Type B pancreatic cell (in vitro differentiated cells): ENCODE measurements at regions not wholly inside any gene's neighbourhood (a gene's known extent, or its start where the extent isn't known, plus 50 kb on each side); places are given as distances from the start of the nearest gene placed in this dataset.

Source experiments
- DNase-seq: peaks from one replicate; pipeline ENCODE4 v3.0.0; 2021; ENCODE audit warnings: mixed read lengths; ENCODE audit not compliant: unreplicated experiment; ENCODE audit errors: extremely low spot score
- H3K27ac Mint-ChIP-seq: 2 replicates; pipeline ENCODE4 v1.8.0; 2021; ENCODE audit warnings: mild to moderate bottlenecking, mixed read lengths
- H3K27me3 Mint-ChIP-seq: 2 replicates; pipeline ENCODE4 v1.8.0; 2021; ENCODE audit warnings: mixed read lengths
- H3K36me3 Mint-ChIP-seq: 2 replicates; pipeline ENCODE4 v1.8.0; 2021; ENCODE audit warnings: mixed read lengths
- H3K4me1 Mint-ChIP-seq: one replicate; pipeline ENCODE4 v1.8.0; 2021; ENCODE audit warnings: mixed read lengths; ENCODE audit not compliant: unreplicated experiment
- H3K4me3 Mint-ChIP-seq: 2 replicates; pipeline ENCODE4 v1.8.0; 2021; ENCODE audit warnings: mild to moderate bottlenecking, mixed read lengths
- H3K9me3 Mint-ChIP-seq: 2 replicates; pipeline ENCODE4 v1.8.0; 2021; ENCODE audit warnings: mixed read lengths
- CTCF ChIP-seq: fragments of 200-600 bp; sonication (generic); conservative IDR thresholded peaks from 2 replicates; pipeline ENCODE4 v1.5.0; 2021; ENCODE audit warnings: antibody characterized with exemption, mild to moderate bottlenecking

- peaks cover 2% of the 10 kb centered on the region for H3K9me3 Mint-ChIP-seq
- peak; percentile 48 for DNase-seq
- H3K36me3 Mint-ChIP-seq: no peaks in the 10 kb centered on the region
- H3K27ac Mint-ChIP-seq: no peak overlapping the region
- H3K4me1 Mint-ChIP-seq: no peaks in the 10 kb centered on the region
- H3K27me3 Mint-ChIP-seq: peaks cover 8% of the 10 kb centered on the region
- H3K4me3 Mint-ChIP-seq: no peak overlapping the region
- no peak for TF ChIP-seq CTCF
These were observed 599.8 kb downstream of the AJAP1 start for GRCh38 chr1:5254131-5254725.

GRCh38 chr1:5253036-5253435, 598.6 kb downstream of the AJAP1 start:
- H3K9me3 Mint-ChIP-seq: no peaks in the 10 kb centered on the region
- H3K27me3 Mint-ChIP-seq: peaks cover 12% of the 10 kb centered on the region
- no peaks in the 10 kb centered on the region for H3K36me3 Mint-ChIP-seq
- no peaks in the 10 kb centered on the region for H3K4me1 Mint-ChIP-seq
- no peak for TF ChIP-seq CTCF
- H3K27ac Mint-ChIP-seq: no peak overlapping the region
- DNase-seq: peak; percentile 53
- no peak overlapping the region for H3K4me3 Mint-ChIP-seq

- H3K4me3 Mint-ChIP-seq: no peak overlapping the region
- DNase-seq: peak; percentile 10
- H3K9me3 Mint-ChIP-seq: no peaks in the 10 kb centered on the region
- no peak for TF ChIP-seq CTCF
- no peaks in the 10 kb centered on the region for H3K4me1 Mint-ChIP-seq
- H3K27ac Mint-ChIP-seq: no peak overlapping the region
- peaks cover 13% of the 10 kb centered on the region for H3K27me3 Mint-ChIP-seq
- no peaks in the 10 kb centered on the region for H3K36me3 Mint-ChIP-seq
These were observed 595.9 kb downstream of the AJAP1 start for GRCh38 chr1:5250336-5250735.

- Mint-ChIP-seq H3K9me3 (no peaks in the 10 kb centered on the region), H3K27ac (no peak overlapping the region), H3K27me3 (peaks cover 22% of the 10 kb centered on the region), H3K36me3 (no peaks in the 10 kb centered on the region), H3K4me1 (no peaks in the 10 kb centered on the region), H3K4me3 (no peak overlapping the region)
- no peak for DNase-seq
- no peak for TF ChIP-seq CTCF
These were observed 590.9 kb downstream of the AJAP1 start for GRCh38 chr1:5245348-5245747.

- H3K36me3 Mint-ChIP-seq: no peaks in the 10 kb centered on the region
- H3K27ac Mint-ChIP-seq: no peak overlapping the region
- DNase-seq: no peak
- H3K27me3 Mint-ChIP-seq: peaks cover 22% of the 10 kb centered on the region
- H3K4me1 Mint-ChIP-seq: no peaks in the 10 kb centered on the region
- H3K4me3 Mint-ChIP-seq: no peak overlapping the region
- no peak for TF ChIP-seq CTCF
- H3K9me3 Mint-ChIP-seq: no peaks in the 10 kb centered on the region
These were observed 590.3 kb downstream of the AJAP1 start for GRCh38 chr1:5244631-5245285.
